IMR-90 (cell line): ENCODE measurements at regions not wholly inside any gene's neighbourhood (a gene's known extent, or its start where the extent isn't known, plus 50 kb on each side); places are given as distances from the start of the nearest gene placed in this dataset.

Experiments
- ATAC-seq: fragments of 200-7000 bp; cut with Tn5 transposase; 2 replicates; pipeline ENCODE4 v1.9.1; 2020; ENCODE audit warnings: low read depth, mild to moderate bottlenecking, moderate library complexity
- BruUV-seq: library from RNA; stranded (reverse); fragments of 400-500 nt; replicated peaks from 2 replicates; lab custom pipeline; 2021; lab: Mats Ljungman, UMichigan
- CTCF ChIA-PET: fragments of 300-600 bp; formaldehyde crosslinking; extraction: SDS; loops from one replicate; lab custom pipeline; 2021; ENCODE audit warnings: antibody characterized with exemption; lab: Yijun Ruan, JAX
- POLR2A ChIA-PET: fragments of 300-600 bp; sonication (Branson Sonifier 250); formaldehyde crosslinking; loops from one replicate; lab custom pipeline; 2022; ENCODE audit warnings: antibody characterized with exemption; ENCODE audit not compliant: unreplicated experiment; lab: Charles Lee
- DNase-seq: peaks from one replicate; pipeline ENCODE4 v3.0.0; 2013
- H2AFZ ChIP-seq: replicated peaks from 2 replicates; pipeline ENCODE3; 2013; ENCODE audit warnings: low read length, mild to moderate bottlenecking; ENCODE audit not compliant: poor library complexity
- H2AK5ac ChIP-seq: 2 replicates; pipeline ENCODE4 v1.6.1; 2013; ENCODE audit warnings: low read depth, low read length, inconsistent platforms
- H2AK9ac ChIP-seq: replicated peaks from 2 replicates; pipeline ENCODE3; 2013; ENCODE audit warnings: mild to moderate bottlenecking, low read depth, low read length, moderate library complexity; ENCODE audit not compliant: poor library complexity
- H2BK120ac ChIP-seq: 2 replicates; pipeline ENCODE4 v1.6.1; 2013; ENCODE audit warnings: low read depth, low read length, inconsistent platforms
- H2BK15ac ChIP-seq: 3 replicates; pipeline ENCODE4 v1.6.1; 2013; ENCODE audit warnings: low read depth, low read length, inconsistent platforms
- H2BK20ac ChIP-seq: 2 replicates; pipeline ENCODE4 v1.6.1; 2013; ENCODE audit warnings: low read depth, mild to moderate bottlenecking, inconsistent platforms, low read length, moderate library complexity
- H2BK5ac ChIP-seq: 2 replicates; pipeline ENCODE4 v1.6.1; 2013; ENCODE audit warnings: mild to moderate bottlenecking, low read depth, low read length, inconsistent platforms; ENCODE audit not compliant: poor library complexity, severe bottlenecking
- H3K14ac ChIP-seq: replicated peaks from 2 replicates; pipeline ENCODE4 v1.6.1; 2013; ENCODE audit warnings: low read depth, low read length, inconsistent platforms
- H3K18ac ChIP-seq: 2 replicates; pipeline ENCODE4 v1.6.1; 2013; ENCODE audit warnings: low read depth, low read length, control low read depth
- H3K23ac ChIP-seq: 2 replicates; pipeline ENCODE4 v1.6.1; 2013; ENCODE audit warnings: low read depth, low read length, inconsistent platforms
- H3K27ac ChIP-seq: 2 replicates; pipeline ENCODE4 v1.5.1; 2013; ENCODE audit warnings: mild to moderate bottlenecking, control low read depth, low read length; ENCODE audit not compliant: insufficient read depth
- H3K27me3 ChIP-seq: 2 replicates; pipeline ENCODE4 v1.6.1; 2013; ENCODE audit warnings: low read length; ENCODE audit not compliant: control insufficient read depth, insufficient read depth
- H3K36me3 ChIP-seq: 2 replicates; pipeline ENCODE4 v1.6.1; 2013; ENCODE audit warnings: low read length, mixed read lengths; ENCODE audit not compliant: control insufficient read depth, insufficient read depth
- H3K4ac ChIP-seq: 2 replicates; pipeline ENCODE4 v1.6.1; 2013; ENCODE audit warnings: low read depth, low read length, inconsistent platforms
- H3K4me1 ChIP-seq: 2 replicates; pipeline ENCODE4 v1.6.1; 2013; ENCODE audit warnings: low read length, mixed read lengths; ENCODE audit not compliant: control insufficient read depth, insufficient read depth
- H3K4me2 ChIP-seq: 2 replicates; pipeline ENCODE4 v1.6.1; 2013; ENCODE audit warnings: low read depth, mild to moderate bottlenecking, control low read depth, low read length, moderate library complexity
- H3K4me3 ChIP-seq: 2 replicates; pipeline ENCODE4 v1.5.1; 2013; ENCODE audit warnings: low read depth, mild to moderate bottlenecking, control low read depth, low read length, moderate library complexity; ENCODE audit not compliant: insufficient read depth
- H3K56ac ChIP-seq: 2 replicates; pipeline ENCODE4 v1.6.1; 2013; ENCODE audit warnings: low read length, inconsistent platforms; ENCODE audit not compliant: insufficient read depth; ENCODE audit errors: extremely low read depth
- H3K79me1 ChIP-seq, 2 experiments: 2 replicates each; pipeline ENCODE4 v1.6.1; 2013; ENCODE audit warnings: low read length in 2 of 2, inconsistent platforms in 1 of 2, low read depth in 1 of 2
- H3K9ac ChIP-seq: 2 replicates; pipeline ENCODE4 v1.6.1; 2013; ENCODE audit warnings: low read depth, low read length, control low read depth
- H3K9me1 ChIP-seq: 2 replicates; pipeline ENCODE4 v1.6.1; 2013; ENCODE audit warnings: low read length, inconsistent platforms; ENCODE audit not compliant: insufficient read depth
- H3K9me3 ChIP-seq: 2 replicates; pipeline ENCODE4 v1.6.1; 2013; ENCODE audit warnings: low read length; ENCODE audit not compliant: control insufficient read depth, insufficient read depth
- H4K20me1 ChIP-seq: 2 replicates; pipeline ENCODE4 v1.6.1; 2013; ENCODE audit warnings: low read length, inconsistent platforms; ENCODE audit not compliant: insufficient read depth
- H4K5ac ChIP-seq: 2 replicates; pipeline ENCODE4 v1.6.1; 2013; ENCODE audit warnings: mild to moderate bottlenecking, low read depth, low read length, control low read depth
- H4K8ac ChIP-seq, 2 experiments: 2 replicates each; pipeline ENCODE4 v1.6.1; 2013; ENCODE audit warnings: low read depth in 2 of 2, low read length in 2 of 2, control low read depth in 1 of 2, inconsistent platforms in 1 of 2
- H4K91ac ChIP-seq: 2 replicates; pipeline ENCODE4 v1.6.1; 2013; ENCODE audit warnings: low read depth, low read length, inconsistent platforms; ENCODE audit not compliant: insufficient read depth
- CHD1 ChIP-seq: IDR thresholded peaks from 2 replicates; pipeline ENCODE4 v1.6.1; 2012; ENCODE audit warnings: low read depth, low read length, improper control_type of control experiment
- MXI1 ChIP-seq: IDR thresholded peaks from 2 replicates; pipeline ENCODE4 v1.6.1; 2012; ENCODE audit warnings: low read depth, mild to moderate bottlenecking, low read length, moderate library complexity, borderline replicate concordance
- RAD21 ChIP-seq: IDR thresholded peaks from 2 replicates; pipeline ENCODE4 v1.6.1; 2012; ENCODE audit warnings: low read length, improper control_type of control experiment
- WGBS, 2 experiments: methylation state at CpG; one replicate each; pipeline versions ENCODE4 v1.1.5 to v1.1.7; 2013; ENCODE audit warnings: missing lambda C conversion rate in 2 of 2; ENCODE audit not compliant: insufficient read length in 1 of 2; ENCODE audit errors: extremely low coverage in 2 of 2; 5-methylcytosine and 5-hydroxymethylcytosine counted together
- dilution Hi-C: fragments of 300-500 bp; cut with HindIII; formaldehyde crosslinking; loops from one replicate; pipeline ENCODE4 v1.14.3; 2018; ENCODE audit warnings: low sequenced_read_pairs; ENCODE audit not compliant: unreplicated experiment
- in situ Hi-C: fragments of 300-500 bp; cut with MboI; formaldehyde crosslinking; loops from 3 replicates; pipeline ENCODE4 v1.14.3; 2019; ENCODE audit warnings: low sequenced_read_pairs, inconsistent platforms, mixed read lengths
- intact Hi-C: fragments of 100-400 bp; cut with micrococcal nuclease; formaldehyde crosslinking; loops from 2 replicates; pipeline ENCODE4 v1.10.0; 2022
- TF ChIP-seq, protein P1 (sequence below): fragments of 150-350 bp; IDR thresholded peaks from 2 replicates; pipeline ENCODE4 v1.6.1; 2016; ENCODE audit warnings: low read depth, mild to moderate bottlenecking, low read length, moderate library complexity, borderline replicate concordance
- TF ChIP-seq, protein P2 (sequence below): conservative IDR thresholded peaks from 2 replicates; pipeline ENCODE4 v1.5.1; 2012; ENCODE audit warnings: mild to moderate bottlenecking, low read depth, low read length, improper control_type of control experiment

DNA sequence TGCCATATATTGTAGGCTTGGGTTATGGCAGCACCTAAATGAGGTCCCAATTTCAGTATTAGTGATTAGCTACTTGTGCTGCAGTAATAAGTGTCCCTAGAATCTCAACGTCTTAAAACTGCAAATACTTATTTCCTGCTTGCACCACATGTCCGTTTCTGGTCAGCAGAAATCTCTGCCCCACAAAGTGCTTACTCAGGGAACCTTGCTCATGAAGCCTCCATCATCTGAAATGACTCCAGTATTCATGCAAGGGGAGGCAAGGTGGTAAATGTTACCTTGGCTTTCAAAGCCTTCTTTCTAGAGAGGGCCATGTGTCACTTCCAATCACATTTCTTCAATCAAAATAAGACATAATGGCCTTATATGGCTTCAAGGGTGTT, 274.2 kb upstream of the KAZN start:
- ATAC-seq, result no peak
- ChIA-PET POLR2A (no interaction called here), CTCF (no interaction called here)

More for the DNA sequence above, 274.2 kb upstream of the KAZN start:
- H2BK5ac ChIP-seq, result no peak overlapping the region
- intact Hi-C loops, result no loop called here
- in situ Hi-C loops, result no loop called here
- no peak overlapping the region for H3K27ac ChIP-seq
- H3K4me1 ChIP-seq, result no peaks in the 10 kb centered on the region
- no peak for DNase-seq
- no peak overlapping the region for H2AFZ ChIP-seq
- TF ChIP-seq MXI1, result no peak
- TF ChIP-seq RAD21, result no peak
- no peak for TF ChIP-seq CHD1
- TF ChIP-seq, protein P1, sequence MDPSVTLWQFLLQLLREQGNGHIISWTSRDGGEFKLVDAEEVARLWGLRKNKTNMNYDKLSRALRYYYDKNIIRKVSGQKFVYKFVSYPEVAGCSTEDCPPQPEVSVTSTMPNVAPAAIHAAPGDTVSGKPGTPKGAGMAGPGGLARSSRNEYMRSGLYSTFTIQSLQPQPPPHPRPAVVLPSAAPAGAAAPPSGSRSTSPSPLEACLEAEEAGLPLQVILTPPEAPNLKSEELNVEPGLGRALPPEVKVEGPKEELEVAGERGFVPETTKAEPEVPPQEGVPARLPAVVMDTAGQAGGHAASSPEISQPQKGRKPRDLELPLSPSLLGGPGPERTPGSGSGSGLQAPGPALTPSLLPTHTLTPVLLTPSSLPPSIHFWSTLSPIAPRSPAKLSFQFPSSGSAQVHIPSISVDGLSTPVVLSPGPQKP, result no peak
- TF ChIP-seq, protein P2, sequence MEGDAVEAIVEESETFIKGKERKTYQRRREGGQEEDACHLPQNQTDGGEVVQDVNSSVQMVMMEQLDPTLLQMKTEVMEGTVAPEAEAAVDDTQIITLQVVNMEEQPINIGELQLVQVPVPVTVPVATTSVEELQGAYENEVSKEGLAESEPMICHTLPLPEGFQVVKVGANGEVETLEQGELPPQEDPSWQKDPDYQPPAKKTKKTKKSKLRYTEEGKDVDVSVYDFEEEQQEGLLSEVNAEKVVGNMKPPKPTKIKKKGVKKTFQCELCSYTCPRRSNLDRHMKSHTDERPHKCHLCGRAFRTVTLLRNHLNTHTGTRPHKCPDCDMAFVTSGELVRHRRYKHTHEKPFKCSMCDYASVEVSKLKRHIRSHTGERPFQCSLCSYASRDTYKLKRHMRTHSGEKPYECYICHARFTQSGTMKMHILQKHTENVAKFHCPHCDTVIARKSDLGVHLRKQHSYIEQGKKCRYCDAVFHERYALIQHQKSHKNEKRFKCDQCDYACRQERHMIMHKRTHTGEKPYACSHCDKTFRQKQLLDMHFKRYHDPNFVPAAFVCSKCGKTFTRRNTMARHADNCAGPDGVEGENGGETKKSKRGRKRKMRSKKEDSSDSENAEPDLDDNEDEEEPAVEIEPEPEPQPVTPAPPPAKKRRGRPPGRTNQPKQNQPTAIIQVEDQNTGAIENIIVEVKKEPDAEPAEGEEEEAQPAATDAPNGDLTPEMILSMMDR, result no peak
- H3K9me3 ChIP-seq, result 0 out of 2 replicates have a peak, but pooled peaks cover 2% of the 10 kb centered on the region
- no peak overlapping the region for H3K23ac ChIP-seq
- H3K79me1 ChIP-seq, result no peaks in the 10 kb centered on the region
- no peaks in the 10 kb centered on the region for H3K9me1 ChIP-seq
- H3K27me3 ChIP-seq, result no peaks in the 10 kb centered on the region
- no peak overlapping the region for H3K4me2 ChIP-seq
- BruUV-seq, result no TSS peak
- dilution Hi-C loops, result no loop called here
- no peak overlapping the region for H4K91ac ChIP-seq
- no peak overlapping the region for H3K14ac ChIP-seq
- no peak overlapping the region for H3K9ac ChIP-seq
- H3K36me3 ChIP-seq, result no peaks in the 10 kb centered on the region
- no peak overlapping the region for H3K4me3 ChIP-seq
- no peak overlapping the region for H4K8ac ChIP-seq
- no peak overlapping the region for H3K18ac ChIP-seq
- no peak overlapping the region for H3K56ac ChIP-seq
- H4K5ac ChIP-seq, result no peak overlapping the region
- no peak overlapping the region for H2BK15ac ChIP-seq
- H2AK9ac ChIP-seq, result no peak overlapping the region
- no peaks in the 10 kb centered on the region for H4K20me1 ChIP-seq
- WGBS, 2 experiments, result no CpG with 5 or more reads among the region's 2 CpGs
- H2BK120ac ChIP-seq, result no peak overlapping the region
- no peak overlapping the region for H3K4ac ChIP-seq
- H2AK5ac ChIP-seq, result no peak overlapping the region
- no peak overlapping the region for H2BK20ac ChIP-seq
